SKM-1 treated with dmso at 0.1 percent for 144 hours (cell line): ENCODE measurements at regions not wholly inside any gene's neighbourhood (a gene's known extent, or its start where the extent isn't known, plus 50 kb on each side); places are given as distances from the start of the nearest gene placed in this dataset.
"Not testable (repeated sequence)": the region's sequence is repeated elsewhere in the genome, so short reads cannot be mapped to it uniquely, and the experiment has no call there.

Experiments
- DNase-seq: peaks from one replicate; lab custom pipeline; 2025; ENCODE audit not compliant: unreplicated experiment; lab: John Stamatoyannopoulos, UW

DNA sequence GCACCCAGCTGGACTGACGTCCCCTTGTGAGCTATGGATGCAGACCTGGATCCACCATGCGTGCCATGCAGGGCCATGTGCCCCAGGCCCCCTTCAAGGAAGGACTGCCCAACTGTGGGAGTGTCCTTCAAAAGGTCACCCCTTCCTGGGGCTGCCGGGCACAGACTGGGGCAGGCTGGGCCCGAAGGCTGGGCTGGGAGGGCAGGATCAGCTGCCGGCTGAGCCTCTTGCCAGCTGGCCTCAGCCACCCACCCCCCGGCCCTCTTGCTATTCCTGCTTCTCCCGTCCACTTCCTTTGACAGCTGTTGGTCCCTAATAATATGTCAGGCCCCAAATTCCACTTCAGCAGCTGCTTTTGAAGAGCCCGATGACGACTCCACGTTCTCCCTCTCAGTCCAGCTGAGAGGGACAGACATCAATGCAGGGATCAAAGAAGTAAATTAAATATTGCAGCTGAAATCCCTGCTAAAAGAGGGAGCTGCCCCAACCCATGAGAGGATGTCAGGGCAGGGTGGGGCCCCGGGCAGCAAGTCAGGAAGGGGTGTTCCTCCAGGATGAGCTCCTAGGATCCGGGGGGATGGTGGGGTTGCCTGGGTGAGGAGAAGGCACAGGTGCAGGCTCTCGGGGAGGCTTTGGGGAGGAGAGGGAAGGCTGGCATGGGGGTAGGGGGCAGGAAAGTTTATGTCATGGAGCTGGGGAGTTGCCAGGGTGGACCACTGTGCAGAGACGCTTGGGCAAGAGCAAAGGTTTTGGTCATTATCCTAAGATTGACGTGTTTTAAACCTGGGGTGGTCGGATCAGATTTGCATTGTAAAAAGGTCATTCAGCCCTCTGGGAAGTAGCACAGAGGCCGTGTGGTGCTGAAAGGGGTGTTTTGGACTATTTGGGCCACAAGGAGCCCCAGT, 185.0 kb downstream of the ANKRD60 start:
- DNase-seq = no peak

DNA sequence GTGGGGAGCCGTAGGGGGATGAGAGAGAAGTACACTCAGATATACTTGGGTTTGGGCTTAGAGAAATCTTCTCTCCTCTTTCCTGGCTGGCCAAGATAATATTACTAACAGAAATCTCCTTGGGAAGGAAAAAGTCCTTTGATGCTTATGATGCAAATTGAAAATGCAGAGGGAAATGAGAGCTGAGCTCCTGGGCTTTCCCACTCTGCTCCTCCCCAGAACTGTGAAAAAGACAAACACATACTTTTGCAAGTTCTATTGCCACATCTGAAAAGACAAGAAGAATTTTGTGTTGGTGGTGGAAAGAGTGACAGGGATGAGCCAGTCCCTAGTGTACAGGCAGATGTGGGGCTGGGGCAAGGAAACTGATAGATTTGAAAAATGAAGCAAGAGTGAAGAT, 185.9 kb downstream of the ANKRD60 start:
- no peak for DNase-seq

DNA sequence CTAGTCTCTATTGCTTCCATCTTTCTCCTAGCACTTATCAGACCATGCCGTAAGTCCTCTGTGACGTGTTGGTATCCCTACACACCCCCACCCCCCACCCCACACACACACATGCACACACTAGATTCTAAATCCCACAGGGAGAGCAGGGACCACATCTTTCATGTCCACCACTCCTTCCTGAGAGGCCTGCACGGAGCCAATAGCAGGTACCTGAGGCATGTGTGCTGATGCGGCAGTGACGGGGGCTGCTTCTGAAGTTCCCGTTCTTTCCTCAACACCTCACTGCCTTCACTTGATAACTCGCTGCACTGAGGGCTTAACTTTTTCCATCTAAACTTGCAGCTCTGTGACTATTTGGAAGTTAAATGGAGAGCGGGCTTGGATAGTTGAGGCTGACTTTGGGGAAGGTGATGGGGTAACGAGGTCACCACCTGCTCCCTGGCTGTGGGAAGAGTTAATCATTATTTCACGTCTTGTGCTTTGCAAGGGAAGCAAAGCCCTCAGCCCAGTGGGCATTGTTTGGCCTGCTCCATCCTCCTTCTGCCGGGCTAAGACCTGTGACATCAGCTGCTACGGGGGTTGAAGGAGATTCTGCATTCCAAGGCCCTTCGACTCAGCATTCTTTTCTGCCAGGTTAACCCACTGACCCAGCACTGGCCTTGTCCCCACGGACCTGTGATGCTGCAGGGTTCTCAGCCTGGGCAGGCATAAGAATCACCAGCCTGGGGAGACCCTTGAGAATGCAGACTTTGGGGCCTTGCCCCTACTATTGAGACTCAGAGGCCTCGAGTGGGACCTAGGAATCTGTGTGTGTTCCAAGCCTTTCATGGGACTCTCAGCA, 187.8 kb downstream of the ANKRD60 start:
- DNase-seq = no peak

DNA sequence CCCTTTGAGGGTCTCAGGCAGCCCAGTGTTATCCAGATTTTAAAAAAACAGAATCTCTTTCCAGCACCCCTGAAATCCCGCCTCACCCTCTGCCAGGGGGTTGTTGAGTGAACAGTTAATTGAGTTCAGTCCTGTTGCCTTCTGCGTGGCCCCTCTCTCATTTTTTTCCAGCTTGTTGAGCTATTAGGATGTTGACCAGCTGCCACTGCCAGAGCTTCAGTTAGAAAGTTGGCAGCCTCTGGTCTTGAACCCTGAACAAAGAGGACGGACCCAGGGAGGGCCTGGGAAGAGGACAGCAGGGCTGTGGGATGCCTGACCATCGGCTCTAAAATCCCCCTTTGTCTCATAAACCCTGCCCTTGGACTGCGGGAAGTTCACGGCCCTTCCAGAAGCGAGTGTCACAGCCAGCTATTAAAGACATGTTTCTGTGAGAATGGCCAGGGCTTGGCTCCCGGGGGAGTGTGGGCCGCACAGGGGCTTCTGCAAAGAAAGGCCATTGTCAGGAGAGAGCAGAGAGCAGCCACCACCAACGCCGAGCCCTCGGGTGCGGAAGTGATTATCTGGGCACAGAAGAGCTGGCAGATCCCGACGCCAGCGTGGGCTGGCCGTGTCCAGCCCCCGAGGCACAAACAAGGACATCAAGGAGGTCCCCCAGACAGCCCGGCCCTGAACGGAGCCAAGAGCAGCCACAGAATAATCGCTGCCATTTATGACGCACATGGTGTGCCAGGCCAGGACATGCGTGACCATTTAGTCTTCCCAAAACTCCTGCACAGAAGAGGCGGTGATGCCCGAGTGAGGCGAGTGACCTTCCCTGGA, 189.0 kb downstream of the ANKRD60 start:
- DNase-seq = no peak

DNA sequence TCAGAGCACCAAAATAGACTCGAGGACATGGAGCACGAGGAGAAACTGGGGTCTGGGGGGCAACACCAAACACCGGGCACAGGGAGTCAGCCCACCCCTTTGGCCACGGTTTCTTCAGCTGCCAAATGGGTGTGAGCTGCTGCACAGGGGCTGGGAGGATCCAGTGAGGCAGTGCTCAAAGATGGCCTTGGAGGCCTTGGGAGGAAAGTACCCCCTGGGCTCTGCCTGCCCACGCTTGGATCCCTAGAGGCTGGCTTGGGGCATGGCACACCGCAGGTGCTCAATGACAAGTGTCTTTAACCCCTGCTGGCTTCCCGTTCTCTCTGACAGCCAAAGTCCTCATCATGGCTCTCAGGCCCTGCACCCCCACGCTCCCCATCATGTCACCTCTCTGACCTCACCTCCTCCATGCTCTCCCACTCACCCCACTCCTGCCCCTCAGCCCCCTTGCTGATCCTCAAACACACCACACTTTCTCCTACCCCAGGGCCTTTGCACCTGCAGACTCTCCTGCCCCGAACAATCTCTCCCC, 190.3 kb downstream of the ANKRD60 start:
- no peak for DNase-seq

DNA sequence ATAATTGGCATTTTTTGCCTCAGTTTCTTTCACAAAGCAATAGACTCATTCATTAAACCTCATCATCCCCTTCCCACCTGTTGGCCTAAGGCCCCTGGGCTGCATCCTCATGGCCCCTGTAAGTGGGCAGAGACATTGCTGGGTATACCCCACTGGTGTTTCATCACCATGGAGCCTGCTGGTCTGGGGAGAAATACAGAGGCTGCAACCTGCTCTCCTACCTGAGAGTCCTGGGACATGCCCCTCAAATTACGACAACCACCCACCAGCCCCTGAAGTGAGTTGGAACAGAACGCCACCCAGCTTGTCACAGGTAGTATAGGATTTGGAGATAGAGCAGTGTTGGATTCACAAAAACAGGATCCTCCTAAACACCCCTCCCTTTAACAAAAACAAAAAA, 190.8 kb downstream of the ANKRD60 start:
- no peak for DNase-seq

DNA sequence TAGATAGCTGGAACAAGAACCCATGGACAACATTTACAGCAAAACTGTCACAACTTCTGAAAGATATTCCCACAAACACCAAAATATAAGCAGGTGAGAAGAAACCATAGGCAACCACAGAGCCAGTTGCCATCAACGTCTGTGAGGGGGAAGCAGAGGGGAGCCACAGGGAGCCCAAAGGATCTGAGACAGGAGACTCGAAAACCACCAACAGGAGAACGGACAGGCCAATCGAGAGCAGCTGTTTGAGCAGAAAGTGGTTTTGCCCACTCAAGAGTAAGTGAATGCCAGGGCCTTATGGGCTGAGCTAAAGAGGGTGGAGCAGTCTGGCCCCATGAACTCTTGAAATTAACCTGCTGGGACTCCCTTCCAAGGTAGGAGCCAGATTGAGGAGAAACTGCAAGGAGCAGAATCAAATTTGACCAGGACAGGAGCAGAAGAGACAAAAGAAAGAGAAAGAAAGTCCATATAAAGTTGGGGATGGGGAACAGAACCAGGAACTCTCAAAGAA, 195.4 kb downstream of the ANKRD60 start:
- no peak for DNase-seq

DNA sequence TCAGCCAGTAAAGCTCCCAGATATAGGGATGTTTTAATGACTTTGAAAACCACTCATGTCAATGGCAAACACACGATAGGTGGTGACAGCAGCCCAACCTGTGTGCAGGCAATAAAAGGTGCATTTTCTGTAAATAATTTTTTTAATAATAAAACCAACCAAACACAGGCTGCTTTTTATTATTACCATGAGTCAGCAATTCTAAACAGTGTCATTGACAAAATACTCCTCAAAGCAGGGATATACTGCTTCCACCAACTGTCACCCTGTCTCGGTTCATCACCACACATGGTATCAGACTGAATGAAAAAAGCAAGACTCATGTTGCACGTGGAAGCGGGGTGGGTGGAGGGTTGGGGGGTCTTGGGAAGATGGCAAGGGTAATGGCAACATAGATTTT, 195.9 kb downstream of the ANKRD60 start:
- no peak for DNase-seq

DNA sequence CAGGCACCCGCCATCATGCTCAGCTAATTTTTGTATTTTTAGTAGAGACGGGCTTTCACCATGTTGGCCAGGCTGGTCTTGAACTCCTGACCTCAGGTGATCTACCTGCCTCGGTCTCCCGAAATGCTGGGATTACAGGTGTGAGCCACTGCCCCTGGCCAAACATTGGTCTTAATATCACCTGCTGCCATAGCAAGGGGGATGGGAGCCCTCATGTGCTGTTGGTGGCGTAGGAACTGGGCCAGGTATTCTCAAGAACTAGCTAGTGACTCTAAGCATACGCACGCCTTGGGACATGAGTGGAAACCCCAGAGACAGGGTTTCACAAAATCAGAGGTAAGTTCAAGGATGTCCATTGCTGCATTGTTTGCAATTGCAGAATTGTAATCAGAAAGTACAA, 197.1 kb downstream of the ANKRD60 start:
- DNase-seq = not testable (repeated sequence)

DNA sequence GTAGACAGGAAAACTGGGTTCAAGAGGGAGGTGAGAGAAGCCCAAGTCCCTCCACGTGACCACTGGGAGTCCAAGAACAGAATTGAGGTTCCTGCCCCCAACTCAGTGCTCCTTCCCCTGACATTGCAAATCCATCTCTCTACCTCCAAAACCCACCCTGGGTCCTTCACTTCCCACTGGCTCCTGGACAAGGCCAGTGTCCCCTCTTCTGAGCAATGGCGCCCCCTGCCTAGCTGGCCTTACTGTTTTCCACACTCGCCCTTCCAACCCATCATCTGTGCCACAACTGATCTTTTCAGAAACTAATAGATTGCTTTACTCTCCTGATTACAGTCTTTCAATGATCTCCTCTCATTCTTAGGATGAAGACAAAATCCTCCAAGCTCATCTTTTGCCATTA, 200.3 kb downstream of the ANKRD60 start:
- no peak for DNase-seq

DNA sequence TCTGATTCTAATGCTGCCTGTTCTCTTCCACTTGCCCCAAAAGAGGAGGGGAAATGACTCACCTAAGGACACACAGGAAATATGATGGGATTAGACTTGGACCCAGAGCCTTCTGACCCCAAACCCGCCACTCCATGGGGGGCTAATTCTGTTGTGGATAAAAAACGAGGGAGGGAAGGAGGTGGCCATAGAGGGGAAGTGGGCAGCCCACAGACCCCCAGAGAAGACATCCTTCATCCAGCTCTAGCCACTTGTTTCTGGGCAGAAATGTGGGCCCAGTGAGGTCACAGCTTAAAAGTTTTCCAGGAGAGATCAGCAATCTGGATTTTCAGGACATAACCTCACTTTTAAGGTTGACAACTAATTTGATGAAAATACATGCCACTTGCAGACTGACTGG, 202.1 kb downstream of the ANKRD60 start:
- DNase-seq = no peak

DNA sequence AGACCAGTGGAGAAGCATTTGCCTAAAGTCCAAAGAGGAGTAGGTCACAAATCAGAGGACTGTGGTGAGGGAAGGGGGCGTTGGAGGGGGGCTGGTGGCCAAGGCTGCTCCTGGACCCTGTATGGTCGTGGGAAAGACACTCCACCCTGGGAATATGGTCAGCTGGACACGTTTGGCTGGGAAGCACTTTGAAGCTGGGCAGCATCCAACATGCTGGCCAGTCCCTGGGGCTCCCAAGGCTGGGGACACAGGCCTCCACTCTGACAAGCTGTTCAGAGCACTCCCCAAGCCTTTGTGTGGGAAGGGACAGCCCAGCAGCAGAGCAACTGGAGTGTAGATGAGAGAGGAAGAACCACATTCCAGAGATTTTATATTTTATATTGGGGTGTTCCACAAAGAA, 203.2 kb downstream of the ANKRD60 start:
- DNase-seq = no peak

DNA sequence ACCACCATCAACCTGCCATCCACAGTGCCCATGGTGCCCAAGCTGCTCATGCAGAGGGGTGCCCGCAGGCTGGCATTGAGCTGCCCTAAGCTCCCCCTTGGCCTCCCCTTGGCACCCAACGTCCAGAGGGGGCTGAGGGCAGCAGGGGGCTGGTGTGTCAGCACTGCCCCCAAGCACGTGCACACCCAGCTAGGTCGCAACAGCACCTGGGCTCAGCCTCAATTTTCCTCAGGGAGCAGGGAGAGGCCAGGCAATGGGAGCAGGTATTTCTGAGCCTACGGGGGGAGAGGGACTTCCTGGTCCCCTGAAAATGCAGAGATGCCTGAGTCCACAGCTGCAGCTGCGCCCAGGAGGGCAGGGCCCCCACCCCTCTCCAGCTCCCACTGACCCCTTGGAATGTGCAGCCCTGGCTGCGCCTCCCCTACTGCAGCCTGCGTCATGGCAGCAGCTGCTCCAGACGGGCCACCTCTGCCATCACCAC, 204.2 kb downstream of the ANKRD60 start:
- no peak for DNase-seq

DNA sequence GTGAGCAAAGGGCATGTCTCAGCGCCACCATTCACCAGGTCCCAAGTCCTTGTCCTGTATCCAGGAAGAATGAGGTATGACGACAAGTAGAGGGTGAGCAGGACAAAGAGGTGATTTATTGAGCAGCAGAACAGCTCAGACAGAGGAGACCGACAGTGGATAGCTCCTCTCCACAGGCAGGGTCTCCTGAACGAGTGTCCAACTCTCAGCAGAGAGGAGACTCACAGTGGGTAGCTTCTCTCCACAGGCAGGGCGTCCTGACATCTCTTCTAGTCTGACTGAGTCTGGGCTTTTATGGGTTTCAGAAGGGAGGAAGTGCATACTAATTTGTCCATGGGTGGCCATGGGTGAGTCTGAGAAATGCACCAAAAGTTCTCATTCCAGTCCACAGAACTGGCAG, 204.7 kb downstream of the ANKRD60 start:
- DNase-seq = no peak

DNA sequence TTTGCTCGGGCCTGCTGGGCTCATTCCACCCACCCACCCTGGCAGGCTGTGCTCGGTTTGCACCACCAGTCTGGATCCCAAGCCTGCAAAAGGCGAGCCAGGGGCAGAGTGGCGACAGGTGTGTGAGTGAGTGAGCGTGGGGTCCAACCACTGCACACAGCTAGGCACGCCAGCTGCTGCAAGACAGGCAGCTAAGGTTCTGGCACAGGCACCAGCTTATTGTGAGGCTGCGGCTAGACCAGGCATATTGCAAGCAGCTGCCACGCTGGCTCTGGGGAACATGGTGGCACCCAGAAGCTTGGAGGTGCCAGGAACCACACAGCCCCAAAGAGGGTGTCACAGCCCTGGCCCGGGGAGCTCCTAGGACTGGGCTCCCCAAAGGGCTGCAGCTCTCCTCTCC, 205.1 kb downstream of the ANKRD60 start:
- no peak for DNase-seq

DNA sequence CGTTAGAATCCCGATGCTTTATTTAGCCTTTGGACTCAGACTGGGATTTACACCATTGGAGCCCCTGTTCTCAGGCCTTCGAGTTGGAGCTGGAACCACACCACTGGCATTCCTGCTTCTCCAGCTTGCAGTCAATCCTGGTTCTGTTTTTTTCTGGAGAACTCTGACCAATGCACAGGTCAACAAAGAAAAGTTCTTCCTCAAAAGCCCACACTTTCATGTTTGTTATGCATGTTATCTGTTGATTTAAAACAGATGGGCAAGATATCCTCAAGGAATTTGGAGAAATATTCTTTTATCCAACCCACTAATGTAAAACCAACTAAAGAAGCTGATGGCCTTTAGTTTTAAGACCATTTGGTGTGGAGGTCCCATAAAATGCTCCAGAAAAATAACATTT, 205.7 kb downstream of the ANKRD60 start:
- DNase-seq = no peak

DNA sequence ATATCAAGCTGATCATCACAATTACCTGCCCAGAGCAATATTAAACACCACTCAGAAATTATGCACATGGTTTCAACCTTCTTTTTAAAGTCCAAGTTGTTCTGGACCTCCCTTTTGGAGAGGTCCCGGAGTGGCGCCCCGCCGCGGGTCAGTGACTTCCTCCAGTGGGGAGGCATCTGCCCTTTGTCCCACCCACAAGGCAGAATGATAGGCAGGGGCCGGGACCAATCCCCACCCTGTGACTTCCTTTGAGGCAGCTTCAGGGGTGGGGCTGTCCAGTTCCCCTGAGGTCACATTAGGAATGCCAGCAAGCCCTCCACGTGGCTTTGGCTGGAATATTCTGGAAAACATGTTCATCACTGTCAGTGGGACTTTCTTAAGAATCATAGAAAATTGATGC, 207.0 kb downstream of the ANKRD60 start:
- DNase-seq = no peak

DNA sequence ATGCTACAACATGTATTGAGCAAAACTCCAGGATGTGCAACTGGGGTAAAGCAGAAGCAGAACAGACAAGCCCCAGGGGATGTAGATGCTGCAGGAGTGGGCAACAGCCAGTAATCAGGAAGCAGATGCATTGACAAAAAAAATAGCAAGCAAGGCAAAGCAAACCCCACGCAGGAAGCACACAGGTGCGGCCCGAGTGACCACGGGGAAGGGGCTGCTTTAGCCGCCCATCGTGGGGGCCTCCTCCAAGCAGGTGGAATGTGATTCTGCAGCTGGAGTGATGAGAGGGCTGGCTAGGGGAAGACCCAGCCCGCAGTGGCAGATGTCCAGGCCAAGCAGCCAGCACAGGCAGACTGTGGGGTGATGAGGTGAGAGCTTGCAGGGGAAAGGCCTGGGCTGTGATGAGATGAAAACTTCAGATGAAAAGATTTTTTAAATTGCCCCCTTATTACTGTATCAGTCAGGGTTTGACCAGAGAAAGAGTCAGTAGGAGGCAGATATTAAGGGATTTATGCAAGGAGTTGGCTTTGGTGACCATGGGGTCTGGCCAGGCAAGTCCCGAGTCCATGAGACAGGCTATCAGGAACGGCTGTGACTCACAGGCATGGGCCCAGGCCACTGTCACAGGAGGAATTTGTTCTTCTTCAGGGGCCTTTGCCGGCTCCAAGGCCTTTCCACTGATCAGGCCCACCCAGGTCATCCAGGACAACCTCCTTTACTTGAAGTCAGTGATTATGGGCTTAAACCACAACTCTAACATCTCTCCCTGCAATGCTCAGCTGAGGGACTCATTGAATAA, 207.6 kb downstream of the ANKRD60 start:
- DNase-seq = no peak

DNA sequence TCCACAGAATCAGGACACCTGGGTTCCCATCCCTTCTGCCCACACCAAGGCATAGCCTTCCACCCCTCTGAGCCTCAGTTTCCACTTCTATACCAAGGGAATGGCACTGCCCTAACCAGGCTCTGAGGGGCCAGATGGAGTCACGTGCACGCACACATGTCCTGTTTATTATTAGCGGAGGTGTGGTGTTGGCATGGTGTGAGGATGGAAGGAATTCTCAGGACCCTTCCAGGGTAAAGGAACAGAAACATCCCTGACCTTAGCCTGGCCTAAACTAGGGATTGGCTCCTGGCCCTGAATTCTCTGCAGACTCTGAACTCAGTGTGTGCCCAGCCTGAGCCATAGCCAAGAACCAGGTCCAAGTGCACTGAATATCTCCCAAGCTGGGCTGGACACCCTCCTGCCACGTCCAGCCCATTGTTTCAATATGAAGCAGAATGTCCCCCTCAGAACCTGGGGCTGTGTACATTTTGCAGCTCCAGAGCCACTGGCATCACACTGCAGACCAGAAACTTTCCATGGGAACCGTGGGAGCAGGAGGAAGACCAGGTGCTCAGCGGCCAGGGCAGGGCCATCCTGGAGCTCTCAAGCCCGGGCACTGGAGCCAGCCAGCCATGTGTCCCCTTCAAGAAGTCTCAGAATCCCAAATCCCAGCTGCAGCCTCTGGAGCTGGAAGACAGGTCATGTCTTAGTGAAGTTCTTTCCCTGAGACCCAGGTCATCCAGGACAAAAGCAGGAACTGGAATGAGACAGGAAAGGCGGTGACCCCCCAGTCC, 208.4 kb downstream of the ANKRD60 start:
- no peak for DNase-seq
